GOT3 (cell line): ENCODE measurements at regions not wholly inside any gene's neighbourhood (a gene's known extent, or its start where the extent isn't known, plus 50 kb on each side); places are given as distances from the start of the nearest gene placed in this dataset.

Source experiments
- DNase-seq: peaks from one replicate; lab custom pipeline; 2025; ENCODE audit warnings: mixed read lengths; lab: John Stamatoyannopoulos, UW

DNA sequence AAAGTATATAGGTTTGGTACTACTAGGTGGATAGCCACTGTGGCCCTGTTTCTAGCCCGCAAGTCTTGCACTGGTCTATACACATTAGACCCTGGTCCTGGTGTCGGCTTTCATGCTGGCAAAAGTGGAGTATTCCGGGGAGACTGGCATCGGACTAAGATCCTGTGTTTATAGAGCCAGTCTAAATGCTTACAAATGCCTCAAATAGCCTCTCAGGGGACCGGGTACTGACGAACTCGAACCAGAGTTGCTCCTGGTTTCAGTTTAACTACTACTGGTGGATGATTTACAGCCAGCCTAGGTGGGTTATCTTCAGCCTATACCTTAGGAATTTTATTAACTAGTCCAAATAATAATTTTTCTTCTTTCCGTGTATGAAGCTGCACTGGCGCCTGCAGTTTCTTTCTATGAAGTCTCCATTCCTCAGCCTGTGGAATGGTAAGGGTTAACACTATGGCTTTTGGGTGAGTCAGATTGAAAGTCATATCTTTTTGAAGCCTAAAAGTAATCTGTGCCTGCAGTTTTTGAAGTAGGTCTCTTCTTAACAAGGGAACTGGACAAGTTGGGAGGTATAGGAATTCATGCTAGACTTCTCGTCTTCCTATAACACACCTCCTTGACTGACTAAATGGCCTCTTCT lies 51.3 kb downstream of the OR10H4 start:
- DNase-seq, result no peak

DNA sequence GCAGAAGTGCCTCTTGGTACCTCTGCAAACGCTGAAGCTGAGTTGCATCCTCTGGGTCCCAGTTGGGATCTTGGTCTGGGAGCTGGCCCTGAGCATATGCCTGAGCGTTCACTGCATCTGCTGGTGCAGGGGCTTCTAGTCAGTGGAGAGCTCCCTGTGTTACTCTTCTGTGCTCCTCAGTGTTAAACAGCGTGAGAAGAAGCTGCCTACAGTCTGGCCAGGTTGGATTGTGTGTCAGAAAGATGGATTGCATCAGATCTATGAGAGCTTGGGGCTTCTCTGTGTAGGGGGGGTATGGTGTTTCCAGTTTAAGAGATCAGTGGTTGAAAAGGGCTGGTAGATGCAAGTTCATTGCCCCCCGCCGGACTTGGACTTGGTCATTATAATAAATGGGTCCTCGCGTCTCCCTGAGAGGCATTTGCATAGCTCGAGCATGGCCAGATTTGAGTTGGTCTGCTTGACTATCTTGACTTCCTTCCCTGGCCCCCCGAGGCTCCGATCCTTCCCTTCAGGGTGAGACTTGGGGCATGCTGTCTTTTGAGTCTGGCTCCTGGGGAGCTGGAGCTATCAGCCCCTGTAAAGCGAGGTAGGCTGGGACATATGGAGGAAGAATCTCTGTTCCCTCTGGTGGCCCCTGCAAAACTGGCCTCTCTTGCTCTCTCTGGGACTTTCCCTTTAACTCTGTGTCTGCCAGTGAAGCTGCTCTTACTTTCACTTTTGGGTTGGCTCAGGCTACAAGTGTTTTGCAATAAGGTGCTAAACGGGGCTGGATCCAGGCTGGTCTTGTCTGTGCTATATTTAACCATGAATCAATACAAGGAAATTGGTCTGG lies 52.9 kb downstream of the OR10H4 start:
- DNase-seq, result no peak

DNA sequence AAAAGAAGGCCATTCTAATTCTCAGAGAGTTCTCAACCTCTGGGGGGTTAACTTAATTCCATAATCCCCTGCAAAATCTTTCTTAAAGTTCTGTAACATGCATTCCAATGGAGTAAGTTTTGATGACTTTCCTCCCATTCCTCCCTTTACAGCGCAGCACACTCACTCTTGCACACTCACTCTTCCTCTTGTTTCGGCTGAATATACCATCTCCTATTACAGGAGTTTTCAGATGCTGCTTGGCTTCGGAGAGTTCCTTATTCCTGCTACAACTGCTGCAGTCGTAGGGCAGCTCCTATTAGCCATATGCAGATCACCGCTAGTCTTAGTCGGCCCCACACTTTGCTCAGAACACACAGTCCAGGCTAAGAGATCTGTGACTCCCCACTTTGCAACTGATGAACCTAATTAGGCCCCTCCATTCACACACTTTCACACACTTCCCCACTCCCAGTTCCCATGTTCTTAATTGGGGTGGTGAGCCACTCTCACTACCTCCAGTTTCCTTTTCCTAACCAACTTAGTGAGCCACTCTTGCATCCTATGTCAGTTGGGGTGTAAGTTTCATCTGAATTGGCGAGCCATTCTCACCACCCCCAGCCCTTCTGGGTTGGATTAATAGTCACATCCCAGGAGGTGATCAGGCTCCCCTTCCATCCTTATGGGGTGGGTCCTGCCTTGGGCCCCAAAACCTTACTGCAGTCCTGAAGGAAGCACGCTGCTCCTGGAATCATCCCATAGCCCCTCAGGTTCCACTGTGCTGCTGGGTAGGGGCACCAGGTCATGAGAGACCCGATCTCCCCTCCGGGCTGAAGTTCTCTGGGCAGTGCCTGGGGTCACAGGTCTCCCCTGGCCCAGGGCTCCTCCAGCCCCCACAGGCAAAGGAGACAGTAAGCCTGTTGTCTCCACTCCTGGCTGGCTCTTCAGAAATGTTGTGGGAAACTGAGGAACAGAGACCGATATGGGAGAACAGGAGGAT lies 53.9 kb downstream of the OR10H4 start:
- no peak for DNase-seq

DNA sequence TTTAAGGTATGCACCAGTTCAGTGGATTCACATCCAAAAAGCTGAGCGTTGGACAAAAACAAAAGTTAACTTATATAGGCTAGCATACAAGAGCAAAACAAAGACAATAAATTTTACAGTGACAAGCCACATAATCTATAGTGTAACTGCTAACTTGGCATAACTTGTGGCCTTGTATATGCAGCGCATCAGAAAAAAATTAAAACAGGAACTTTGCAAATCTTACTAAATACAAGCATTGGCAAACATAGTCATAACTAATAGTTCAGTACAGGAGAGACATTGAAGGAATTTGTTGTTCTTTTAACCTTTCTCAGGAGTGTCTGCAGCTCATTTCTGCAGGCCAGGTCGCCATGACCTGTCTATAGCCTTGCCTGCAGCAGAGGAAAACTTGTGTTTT lies 54.6 kb downstream of the OR10H4 start:
- no peak for DNase-seq

DNA sequence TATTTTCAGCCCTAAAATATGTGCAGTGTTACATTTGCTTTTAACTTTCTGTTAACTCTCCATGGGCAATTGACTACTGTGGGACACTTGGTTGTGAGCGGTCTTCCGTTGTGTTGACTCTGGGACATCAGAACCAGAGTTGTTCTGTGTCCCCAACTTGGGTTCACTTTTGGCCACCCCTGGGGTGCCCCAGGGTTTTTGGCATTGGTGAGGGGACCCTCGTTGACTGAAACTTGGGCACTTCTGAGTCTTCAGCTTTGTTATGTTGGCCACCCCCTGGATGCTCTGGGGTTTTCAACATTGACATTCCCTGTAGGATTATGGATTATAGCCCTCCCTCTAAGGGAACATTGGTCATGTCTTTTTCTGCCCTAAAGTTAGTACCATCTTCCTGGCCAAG lies 57.1 kb downstream of the OR10H4 start:
- DNase-seq, result no peak

DNA sequence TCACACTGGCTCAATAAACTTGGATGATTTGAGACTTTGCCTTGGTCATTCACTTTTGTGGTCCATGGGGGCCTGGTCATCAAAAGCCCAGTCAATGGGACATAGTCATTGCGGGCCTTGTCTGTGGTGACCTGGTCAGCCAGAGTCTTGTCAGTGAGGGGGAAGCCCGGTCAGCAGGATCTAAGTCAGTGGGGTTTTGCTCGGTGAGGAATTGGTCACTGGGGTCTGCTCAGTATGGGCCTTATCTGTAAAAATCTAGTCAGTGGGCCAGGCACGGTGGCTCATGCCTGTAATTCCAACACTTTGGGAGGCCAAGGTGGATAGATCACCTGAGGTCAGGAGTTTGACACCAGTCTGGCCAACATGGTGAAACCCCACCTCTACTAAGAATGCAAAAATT lies 63.7 kb upstream of the TPM4 start:
- DNase-seq, result no peak

DNA sequence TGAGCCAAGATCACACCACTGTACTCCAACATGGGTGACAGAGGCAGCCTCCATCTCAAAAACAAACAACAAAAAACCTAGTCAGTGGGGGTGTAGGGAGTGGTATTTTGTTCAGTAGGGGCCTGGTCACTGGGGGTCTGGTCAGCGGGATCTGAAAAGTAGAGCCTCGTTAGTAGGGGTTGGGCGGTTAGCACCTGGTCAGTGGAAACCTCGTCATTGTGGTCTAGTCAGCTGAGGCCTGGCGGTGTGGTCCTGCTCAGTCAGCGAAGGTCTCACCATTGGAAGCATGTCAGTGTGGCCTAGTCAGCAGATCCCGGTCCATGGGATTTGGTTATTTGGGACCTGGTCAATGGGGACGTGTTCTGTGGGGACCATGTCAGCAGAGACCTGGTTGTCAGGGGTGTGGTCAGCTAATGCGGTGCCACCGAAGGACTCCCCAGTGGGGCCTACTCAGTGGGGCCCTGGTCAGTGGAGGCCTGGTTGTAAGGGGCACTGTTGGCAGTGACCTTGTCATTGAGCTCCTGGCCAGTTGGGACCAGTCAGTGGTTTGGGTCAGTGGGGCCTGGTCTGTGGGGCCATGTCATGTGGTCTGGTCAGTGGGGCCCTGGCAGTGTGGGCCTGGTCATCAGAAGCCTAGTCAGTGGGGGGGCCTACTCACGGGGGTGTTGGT lies 63.0 kb upstream of the TPM4 start:
- no peak for DNase-seq

DNA sequence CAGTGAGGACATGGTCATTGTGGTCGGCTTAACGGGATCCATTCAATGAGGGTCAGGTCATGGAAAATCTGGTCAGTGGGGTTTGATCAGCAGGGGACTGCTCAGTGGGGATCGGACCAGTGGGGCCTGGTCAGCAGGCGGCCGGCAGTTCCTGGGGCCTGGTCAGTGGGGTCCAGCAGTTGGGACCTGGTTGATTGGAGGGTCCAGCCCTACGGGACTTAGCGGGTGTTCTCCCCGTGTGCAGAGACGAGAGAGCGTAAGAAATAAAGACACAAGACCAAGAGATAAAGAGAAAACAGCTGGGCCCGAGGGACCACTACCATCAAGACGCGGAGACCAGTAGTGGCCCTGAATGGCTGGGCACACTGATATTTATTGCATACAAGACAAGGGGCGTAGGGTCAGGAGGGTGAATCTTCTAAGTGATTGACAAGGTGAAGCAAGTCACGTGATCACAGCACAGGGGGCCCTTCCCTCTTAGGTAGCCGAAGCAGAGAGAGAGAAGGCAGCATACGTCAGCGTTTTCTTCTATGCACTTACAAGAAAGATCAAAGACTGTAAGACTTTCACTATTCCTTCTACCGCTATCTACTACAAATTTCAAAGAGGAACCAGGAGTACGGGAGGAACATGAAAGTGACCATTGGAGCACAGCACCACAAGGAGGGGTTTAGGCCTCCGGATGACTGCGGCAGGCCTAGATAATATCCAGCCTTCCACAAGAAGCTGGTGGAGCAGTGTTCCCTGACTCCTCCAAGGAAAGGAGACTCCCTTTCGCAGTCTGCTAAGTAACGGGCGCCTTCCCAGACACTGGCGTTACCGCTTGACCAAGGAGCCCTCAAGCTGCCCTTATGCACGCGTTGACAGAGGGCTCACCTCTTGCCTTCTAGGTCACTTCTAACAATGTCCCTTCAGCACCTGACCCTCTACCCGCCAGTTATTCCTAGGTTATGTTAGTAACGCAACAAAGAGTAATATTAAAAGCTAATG lies 62.1 kb upstream of the TPM4 start:
- DNase-seq, result no peak

DNA sequence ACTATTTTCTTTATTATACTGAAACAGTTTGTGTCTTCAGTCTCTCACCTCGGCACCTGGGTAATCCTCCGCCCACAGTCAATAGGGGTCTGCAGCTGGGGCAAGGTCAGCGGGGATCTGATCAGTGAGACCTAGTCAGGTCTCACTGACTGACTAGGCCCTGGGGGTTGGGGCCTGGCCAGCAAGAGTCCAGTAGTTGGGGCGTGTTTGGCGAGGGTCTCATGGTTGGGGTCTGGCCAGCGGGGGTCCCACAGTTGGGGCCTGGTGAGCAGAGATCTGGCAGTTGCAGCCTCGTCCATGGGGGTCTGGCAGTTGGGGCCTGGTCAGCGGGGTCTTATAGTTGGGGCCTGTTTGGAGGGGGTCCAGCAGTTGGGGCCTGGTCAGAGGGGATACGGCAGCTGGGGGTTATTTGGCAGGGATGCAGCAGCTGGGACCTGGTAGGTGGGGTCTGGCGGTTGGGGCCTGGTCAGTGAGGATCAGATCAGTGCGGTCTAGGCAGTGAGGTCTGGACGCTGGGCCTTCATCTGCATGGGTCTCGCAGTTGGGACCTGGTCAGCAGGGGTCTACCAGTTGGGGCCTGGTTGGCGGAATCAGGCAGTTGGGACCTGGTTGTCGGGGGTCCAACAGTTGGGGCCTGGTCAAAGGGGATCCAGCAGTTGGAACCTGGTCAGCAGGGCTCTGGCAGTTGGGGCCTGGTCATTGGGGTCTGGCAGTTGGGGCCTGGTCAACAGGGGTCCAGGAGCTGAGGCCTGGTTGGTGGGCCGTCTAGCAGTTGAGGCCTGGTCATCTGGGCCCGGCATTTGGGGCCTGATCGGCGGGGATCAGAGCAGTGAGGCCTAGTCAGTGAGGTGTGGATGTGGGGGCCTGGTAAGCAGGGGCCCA lies 61.1 kb upstream of the TPM4 start:
- no peak for DNase-seq

DNA sequence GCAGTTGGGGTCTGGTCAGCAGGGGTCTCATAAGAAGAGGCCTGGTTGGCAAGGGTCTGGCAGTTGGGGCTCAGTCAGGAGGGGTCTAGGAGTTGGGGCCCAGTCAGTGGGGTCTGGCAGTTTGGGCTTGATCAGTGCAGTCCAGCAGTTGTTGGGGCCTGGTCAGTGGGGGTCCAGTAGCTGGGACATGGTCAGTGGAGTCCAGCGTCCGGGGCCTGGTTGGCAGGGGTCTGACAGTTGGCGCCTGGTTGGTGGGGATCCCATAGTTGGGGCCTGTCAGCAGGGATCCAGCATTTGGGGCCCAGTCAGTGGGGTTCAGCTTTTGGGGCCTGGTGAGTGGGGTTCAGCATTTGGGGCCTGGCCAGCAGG lies 60.5 kb upstream of the TPM4 start:
- no peak for DNase-seq

DNA sequence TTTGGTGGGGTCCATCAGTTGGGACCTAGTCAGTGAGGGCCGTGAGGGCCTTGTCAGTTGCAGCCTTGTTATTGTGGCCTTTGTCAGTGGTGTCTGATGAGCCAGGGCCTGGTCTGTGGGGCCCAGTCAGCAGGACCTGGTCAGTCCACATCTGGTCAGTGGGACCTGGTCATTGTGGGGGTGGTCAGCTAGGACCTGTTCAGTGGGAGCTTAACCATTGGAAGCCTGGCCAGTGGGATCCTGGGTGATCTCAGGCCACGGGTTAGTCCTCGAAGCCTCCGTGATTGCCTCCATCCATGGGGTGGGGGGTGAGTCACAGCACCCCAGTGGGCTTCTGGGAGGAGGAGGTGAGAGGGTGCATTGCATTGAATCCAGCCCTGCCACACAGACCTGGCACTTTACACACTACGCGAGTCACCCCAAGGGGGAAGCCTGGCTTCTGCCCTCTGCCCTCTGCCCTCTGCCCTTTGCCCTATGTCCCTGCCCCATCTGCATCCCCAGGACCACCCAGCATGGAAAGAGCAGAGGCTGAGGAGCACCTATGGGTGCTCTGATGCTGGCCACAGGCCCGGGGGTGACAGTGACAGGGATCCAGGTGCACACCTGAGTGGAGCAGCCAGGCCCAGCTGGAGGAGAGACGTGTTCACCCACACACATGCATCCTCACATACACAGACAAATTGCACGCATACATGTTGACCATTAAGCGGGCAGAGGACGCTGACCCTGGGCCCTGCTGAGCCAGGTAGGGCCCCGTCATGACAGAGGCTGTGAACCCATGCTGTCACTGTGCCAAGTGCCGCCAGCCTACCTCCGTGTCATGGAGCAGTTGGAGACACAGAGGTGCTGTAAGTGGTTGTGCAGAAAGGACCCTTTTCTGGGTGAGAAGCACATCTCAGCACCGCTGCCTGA lies 59.8 kb upstream of the TPM4 start:
- no peak for DNase-seq

DNA sequence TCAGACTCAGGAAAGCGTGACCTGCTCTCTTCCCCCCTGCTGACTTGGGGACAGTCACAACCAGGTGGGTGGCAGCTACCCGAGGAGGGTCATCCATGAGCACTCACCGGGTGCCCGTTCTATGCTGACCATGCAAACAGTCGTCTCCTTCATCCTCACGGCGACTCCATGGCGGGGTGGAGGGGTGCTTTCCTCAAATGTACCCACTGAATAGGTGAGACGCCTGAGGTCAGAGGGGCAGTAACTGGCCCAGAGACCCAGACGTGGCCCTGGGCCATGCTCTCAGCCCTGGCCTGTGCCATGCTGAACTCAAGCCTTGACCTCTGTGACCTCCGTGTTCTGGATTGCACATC lies 59.2 kb upstream of the TPM4 start:
- DNase-seq, result no peak

DNA sequence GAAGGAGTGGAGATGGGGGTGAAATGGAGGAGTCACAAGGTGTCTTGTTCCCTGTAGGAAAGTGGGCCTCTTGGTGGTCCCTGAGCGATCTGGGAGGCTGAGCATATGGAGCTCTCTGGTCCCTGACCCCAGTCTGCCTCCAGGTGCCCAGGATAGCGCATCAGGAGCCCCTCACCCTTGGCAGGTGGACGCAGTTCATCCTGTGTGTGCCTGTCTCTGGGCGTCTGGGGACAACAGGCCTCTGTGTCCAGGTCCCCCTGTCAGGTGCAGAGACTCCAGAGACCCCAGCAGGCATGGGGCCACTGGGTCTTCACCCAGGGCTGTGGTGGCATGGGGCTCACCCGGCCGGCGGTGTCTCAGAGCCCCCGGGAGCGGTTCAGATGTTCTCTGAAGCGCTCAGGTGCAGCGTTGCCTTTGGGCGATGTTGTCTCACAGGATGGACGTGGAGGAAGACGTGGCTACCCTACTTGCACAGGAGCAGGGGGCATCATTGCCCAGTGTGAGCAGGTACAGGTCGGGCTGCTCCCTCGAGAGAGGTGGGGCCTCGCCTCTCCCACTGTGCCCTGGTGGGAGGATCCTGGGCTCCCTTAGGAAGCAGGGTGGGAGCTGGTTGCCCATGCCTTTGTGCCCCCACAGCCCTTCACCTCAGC lies 58.1 kb upstream of the TPM4 start:
- no peak for DNase-seq

DNA sequence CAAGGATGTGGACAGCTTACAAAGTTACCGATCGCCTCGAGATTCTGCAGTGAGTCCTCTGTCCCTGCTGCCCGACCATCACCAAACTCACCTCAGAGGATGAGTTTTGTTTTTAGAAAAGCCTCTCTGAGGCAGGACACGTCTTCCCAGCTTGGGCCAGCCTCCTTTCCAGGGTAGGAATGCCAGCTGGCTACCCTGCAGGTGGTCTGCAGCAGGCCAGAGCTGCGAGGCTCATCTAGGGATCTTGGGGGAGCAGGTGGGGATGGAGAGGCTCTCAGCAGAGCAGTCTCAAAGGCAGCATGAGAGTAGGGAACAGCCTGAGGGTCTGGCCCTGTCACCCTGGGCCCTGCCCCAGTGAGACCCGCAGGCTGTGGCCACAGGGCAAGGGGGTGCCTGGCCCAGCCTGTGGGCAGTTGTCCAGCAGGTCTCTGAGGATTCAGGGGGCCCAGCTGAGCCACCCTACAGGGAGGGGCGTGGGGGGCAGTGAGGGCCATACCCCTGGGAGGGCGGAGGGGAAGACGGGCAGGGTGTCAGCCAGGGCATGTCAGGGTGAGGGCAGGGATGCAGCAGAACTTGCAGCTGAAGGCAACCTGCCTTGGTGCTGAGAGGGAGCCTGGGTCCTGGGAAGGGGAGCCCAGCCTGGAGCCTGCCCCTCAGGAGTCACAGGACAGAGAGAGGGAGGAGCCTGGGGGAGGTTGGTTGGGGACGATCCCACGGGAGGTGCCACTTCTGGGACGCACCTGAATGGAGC lies 57.3 kb upstream of the TPM4 start:
- DNase-seq, result no peak

DNA sequence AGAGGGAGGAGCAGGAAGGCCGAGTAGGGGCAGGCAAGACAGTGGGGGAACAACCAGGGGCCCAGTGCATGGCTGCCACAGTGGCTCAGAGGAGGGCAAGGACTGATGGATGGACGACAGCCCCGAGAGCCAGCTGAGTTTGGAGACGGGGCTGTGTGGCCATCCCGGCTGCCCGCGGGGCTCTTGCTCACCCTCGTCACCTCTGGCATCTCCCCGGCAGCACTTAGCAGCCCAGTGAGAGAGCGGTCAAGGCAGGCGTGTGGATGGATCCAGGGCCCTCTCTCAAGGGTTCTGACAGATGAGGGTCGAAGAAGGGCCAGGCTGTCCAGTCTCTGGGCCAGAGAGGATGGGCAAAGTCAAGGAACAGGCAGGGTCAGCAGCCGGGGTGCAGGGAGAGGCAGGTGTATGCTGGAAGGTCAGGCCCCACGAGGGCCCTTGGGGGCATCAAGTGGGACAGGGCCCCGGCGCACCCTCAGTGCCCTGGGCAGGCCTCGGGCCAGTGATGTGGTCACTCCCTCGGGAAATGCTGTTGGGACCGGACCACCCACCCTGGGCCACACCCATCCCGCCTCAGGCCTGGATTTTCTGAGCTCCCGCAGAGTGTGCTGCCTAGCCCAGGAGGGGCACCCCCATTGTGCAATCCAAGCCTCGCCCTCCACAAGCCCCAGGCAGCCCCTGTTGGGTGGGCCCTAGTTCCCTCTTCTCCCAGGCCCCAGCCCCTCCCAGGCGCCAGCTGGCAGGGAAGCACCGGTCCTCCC lies 56.4 kb upstream of the TPM4 start:
- no peak for DNase-seq

DNA sequence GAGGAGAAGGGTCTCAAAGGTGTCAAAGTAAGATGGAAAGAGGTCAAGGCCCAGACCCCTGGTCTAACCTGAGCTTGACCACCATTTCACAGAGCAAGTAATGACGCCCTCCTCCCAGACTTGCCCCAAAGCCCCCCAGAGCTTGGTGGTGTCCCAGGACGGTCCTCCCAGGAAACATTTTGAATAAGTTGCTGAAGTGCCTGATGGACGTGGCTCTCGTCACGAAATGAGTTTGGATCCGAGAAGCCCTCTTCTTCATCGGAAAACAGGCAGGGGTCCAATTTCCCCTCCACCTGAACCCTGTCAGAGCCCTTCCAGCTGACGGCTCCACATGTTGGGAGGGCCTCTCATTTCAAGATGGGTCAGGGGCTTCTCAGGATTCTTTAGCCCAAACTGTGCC lies 54.5 kb upstream of the TPM4 start:
- DNase-seq, result no peak

DNA sequence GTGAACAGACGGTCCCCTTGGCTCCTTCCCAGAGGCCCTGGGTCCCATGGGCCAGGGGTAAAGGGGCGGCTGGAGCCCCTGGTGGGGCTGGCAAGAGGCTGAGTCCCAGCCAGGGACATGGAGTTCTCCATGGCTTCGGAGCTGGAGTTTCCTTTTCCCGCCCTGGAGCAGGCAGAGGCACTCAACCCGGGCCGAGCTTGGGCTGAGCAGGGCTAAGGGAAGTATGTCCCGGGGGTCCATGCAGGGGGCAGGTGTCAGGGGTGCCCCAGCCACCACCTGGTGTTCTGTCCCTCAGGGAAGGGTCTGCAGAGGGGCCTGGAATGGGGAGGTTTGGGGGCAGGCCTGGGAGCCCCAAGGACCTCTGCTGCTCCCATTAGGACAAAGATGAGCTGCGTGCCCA lies 54.0 kb upstream of the TPM4 start:
- no peak for DNase-seq
